SK-N-SH (cell line): ENCODE measurements at regions not wholly inside any gene's neighbourhood (a gene's known extent, or its start where the extent isn't known, plus 50 kb on each side); places are given as distances from the start of the nearest gene placed in this dataset.

ENCODE experiments used
- CTCF ChIA-PET: fragments of 300-600, 350-600 bp; formaldehyde crosslinking; extraction: SDS; loops from one replicate; lab custom pipeline; 2021; lab: Yijun Ruan, JAX
- POLR2A ChIA-PET: fragments of 350-600 bp; sonication (Branson Sonifier 250); formaldehyde crosslinking; extraction: SDS; loops from one replicate; lab custom pipeline; 2020; ENCODE audit warnings: antibody characterized with exemption, inconsistent platforms; lab: Yijun Ruan, JAX
- DNase-seq: peaks from one replicate; pipeline ENCODE4 v3.0.0; 2012
- H2AFZ ChIP-seq: fragments of 200-600 bp; sonication (generic); 2 replicates; pipeline ENCODE4 v1.8.1; 2016; ENCODE audit warnings: antibody characterized with exemption, mild to moderate bottlenecking, low read depth
- H3F3A ChIP-seq: fragments of 200-600 bp; sonication (generic); replicated peaks from 2 replicates; pipeline ENCODE3; 2016; ENCODE audit warnings: antibody characterized with exemption, mild to moderate bottlenecking; ENCODE audit not compliant: insufficient read depth
- H3K27ac ChIP-seq, 2 experiments: fragments of 200-500 bp in 1 of 2; fragments of 200-600 bp in 1 of 2; sonication (Bioruptor generic) in 1 of 2; sonication (generic), shearing (Covaris generic) in 1 of 2; 2 replicates each; pipeline versions ENCODE4 v1.5.1 to v1.6.1; 2014 to 2016; ENCODE audit warnings: low read depth in 2 of 2, inconsistent platforms in 1 of 2, low read length in 1 of 2, mild to moderate bottlenecking in 1 of 2, mixed read lengths in 1 of 2
- H3K27me3 ChIP-seq: fragments of 200-600 bp; sonication (generic), shearing (Covaris generic); 2 replicates; pipeline ENCODE4 v1.6.1; 2016; ENCODE audit warnings: mixed run types; ENCODE audit not compliant: insufficient read depth
- H3K36me3 ChIP-seq, 2 experiments: fragments of 200-500 bp in 1 of 2; fragments of 200-600 bp in 1 of 2; sonication (Bioruptor generic) in 1 of 2; sonication (generic) in 1 of 2; replicated peaks in 1 of 2; 2 replicates each; pipeline versions ENCODE3 to v1.5.1; 2014 to 2016; ENCODE audit warnings: low read length in 1 of 2, mild to moderate bottlenecking in 1 of 2; ENCODE audit not compliant: insufficient read depth in 2 of 2, control insufficient read depth in 1 of 2
- H3K4me1 ChIP-seq, 2 experiments: fragments of 200-500 bp in 1 of 2; fragments of 200-600 bp in 1 of 2; sonication (Bioruptor generic) in 1 of 2; sonication (generic), shearing (Covaris generic) in 1 of 2; 2 replicates each; pipeline versions ENCODE4 v1.5.1 to v1.6.1; 2014 to 2016; ENCODE audit warnings: low read depth in 1 of 2, low read length in 1 of 2, mixed run types in 1 of 2; ENCODE audit not compliant: insufficient read depth in 2 of 2, control insufficient read depth in 1 of 2
- H3K4me2 ChIP-seq: fragments of 200-600 bp; sonication (generic), shearing (Covaris generic); 2 replicates; pipeline ENCODE4 v1.6.1; 2017; ENCODE audit warnings: mixed run types
- H3K4me3 ChIP-seq, 2 experiments: fragments of 200-500 bp in 1 of 2; fragments of 200-600 bp in 1 of 2; sonication (Bioruptor generic) in 1 of 2; sonication (generic), shearing (Covaris generic) in 1 of 2; 2 replicates each; pipeline versions ENCODE4 v1.5.1 to v1.8.1; 2014 to 2016; ENCODE audit warnings: low read depth in 2 of 2, inconsistent platforms in 1 of 2, low read length in 1 of 2, mild to moderate bottlenecking in 1 of 2, mixed read lengths in 1 of 2, moderate library complexity in 1 of 2
- H3K79me2 ChIP-seq: fragments of 200-600 bp; sonication (generic); 2 replicates; pipeline ENCODE4 v1.8.1; 2017; ENCODE audit warnings: mild to moderate bottlenecking; ENCODE audit not compliant: insufficient read depth
- H3K9ac ChIP-seq: fragments of 200-600 bp; sonication (generic); 2 replicates; pipeline ENCODE4 v1.6.1; 2017; ENCODE audit warnings: mixed run types
- H3K9me2 ChIP-seq: fragments of 200-600 bp; sonication (generic); 2 replicates; pipeline ENCODE4 v1.6.1; 2017; ENCODE audit warnings: mixed run types
- H3K9me3 ChIP-seq: fragments of 200-600 bp; sonication (generic); 2 replicates; pipeline ENCODE4 v1.6.1; 2017; ENCODE audit warnings: mixed run types, mild to moderate bottlenecking, moderate library complexity
- H4K20me1 ChIP-seq: fragments of 200-600 bp; sonication (generic); 2 replicates; pipeline ENCODE4 v1.6.1; 2017; ENCODE audit warnings: mild to moderate bottlenecking, mixed run types; ENCODE audit not compliant: insufficient read depth
- CHD2 ChIP-seq: fragments of 150-350 bp; IDR thresholded peaks from 2 replicates; pipeline ENCODE4 v1.6.1; 2018; ENCODE audit warnings: low read length; ENCODE audit not compliant: partially characterized antibody
- FOSL2 ChIP-seq: IDR thresholded peaks from 2 replicates; pipeline ENCODE4 v1.4.0; 2012; ENCODE audit warnings: low read depth, mild to moderate bottlenecking, moderate library complexity, borderline replicate concordance
- FOXJ3 ChIP-seq: sonication (generic); formaldehyde crosslinking; IDR thresholded peaks from 2 replicates; pipeline ENCODE4 v1.5.1; 2020; ENCODE audit warnings: mild to moderate bottlenecking, missing genetic modification reagents
- FOXM1 ChIP-seq: IDR thresholded peaks from 2 replicates; pipeline ENCODE4 v1.4.0; 2012; ENCODE audit warnings: low read depth, mild to moderate bottlenecking
- GATA2 ChIP-seq: sonication (generic); formaldehyde crosslinking; IDR thresholded peaks from 2 replicates; pipeline ENCODE4 v1.5.0; 2020; ENCODE audit warnings: mild to moderate bottlenecking, missing genetic modification reagents
- IRF3 ChIP-seq: fragments of 150-350 bp; IDR thresholded peaks from 2 replicates; pipeline ENCODE4 v1.6.1; 2016; ENCODE audit warnings: mild to moderate bottlenecking, low read depth, low read length
- JUND ChIP-seq: IDR thresholded peaks from 2 replicates; pipeline ENCODE4 v1.4.0; 2012
- MEF2A ChIP-seq: IDR thresholded peaks from 2 replicates; pipeline ENCODE4 v1.4.0; 2012; ENCODE audit warnings: low read depth, borderline replicate concordance
- MXI1 ChIP-seq: IDR thresholded peaks from 2 replicates; pipeline ENCODE4 v1.6.1; 2012; ENCODE audit warnings: mild to moderate bottlenecking, low read depth, low read length, improper control_type of control experiment
- PBX3 ChIP-seq: IDR thresholded peaks from 2 replicates; pipeline ENCODE4; 2012
- POLR2AphosphoS5 ChIP-seq: IDR thresholded peaks from 2 replicates; pipeline ENCODE4 v1.6.1; 2012; ENCODE audit warnings: low read depth, low read length
- RFX5 ChIP-seq: IDR thresholded peaks from 2 replicates; pipeline ENCODE4 v1.6.1; 2012; ENCODE audit warnings: mild to moderate bottlenecking, improper control_type of control experiment, low read length
- SIN3A ChIP-seq: IDR thresholded peaks from 2 replicates; pipeline ENCODE4 v1.6.1; 2012; ENCODE audit warnings: low read depth, mild to moderate bottlenecking, low read length, moderate library complexity, borderline replicate concordance
- TAF1 ChIP-seq: IDR thresholded peaks from 2 replicates; pipeline ENCODE4 v1.6.1; 2012; ENCODE audit warnings: low read depth, mild to moderate bottlenecking, low read length, moderate library complexity, borderline replicate concordance
- USF1 ChIP-seq: IDR thresholded peaks from 2 replicates; pipeline ENCODE4 v1.4.0; 2012; ENCODE audit warnings: low read depth, borderline replicate concordance
- USF2 ChIP-seq: fragments of 150-350 bp; IDR thresholded peaks from 2 replicates; pipeline ENCODE4 v1.6.1; 2017; ENCODE audit warnings: antibody characterized with exemption, low read length, low read depth, borderline replicate concordance
- YY1 ChIP-seq: IDR thresholded peaks from 2 replicates; pipeline ENCODE4 v1.4.0; 2012; ENCODE audit warnings: low read depth, mild to moderate bottlenecking
- WGBS: methylation state at CpG from one replicate; pipeline ENCODE4 v1.1.6; 2017; ENCODE audit warnings: low lambda C conversion rate; 5-methylcytosine and 5-hydroxymethylcytosine counted together

GRCh38 chr1:184197831-184198230 is 146.3 kb downstream of the TSEN15 start:
- DNase-seq: no peak
- H3K4me1 ChIP-seq: no peaks in the 10 kb centered on the region
- no peaks in the 10 kb centered on the region for H3K36me3 ChIP-seq
- H2AFZ ChIP-seq: no peak overlapping the region
- no peak overlapping the region for H3K4me2 ChIP-seq
- H3K4me3 ChIP-seq: no peak overlapping the region
- CTCF ChIA-PET: interaction anchor here (1.4 kb wide), 1 partner anchor 466 kb away, joined by 3 read pairs; no protein-coding TSS in a partner anchor
- 82% methylated on average over 7 of the region's 7 CpGs for WGBS
- no peaks in the 10 kb centered on the region for H3K79me2 ChIP-seq
- no peak overlapping the region for H3K27ac ChIP-seq
- H3K9ac ChIP-seq: no peak overlapping the region
- no peaks in the 10 kb centered on the region for H3K9me3 ChIP-seq
- no peaks in the 10 kb centered on the region for H3F3A ChIP-seq
- H3K9me2 ChIP-seq: no peaks in the 10 kb centered on the region
- POLR2A ChIA-PET: no interaction called here
- no peaks in the 10 kb centered on the region for H4K20me1 ChIP-seq
- H3K27me3 ChIP-seq: no peaks in the 10 kb centered on the region
- TF ChIP-seq FOXJ3 (CRISPR knock-in tag) (no peak), FOXM1 (no peak), TAF1 (no peak)
- TF ChIP-seq, all 33 proteins: peak for 0

- no peaks in the 10 kb centered on the region for H3K27me3 ChIP-seq
- TF ChIP-seq JUND (peak; percentile 16; the same call in 1 of the 2 replicates), PBX3 (no peak), FOSL2 (peak; percentile 41; the same call in 1 of the 2 replicates), POLR2AphosphoS5 (no peak)
- TF ChIP-seq, all 33 proteins: peak for 2
- H3K9me2 ChIP-seq: no peaks in the 10 kb centered on the region
- H3K4me1 ChIP-seq: no peaks in the 10 kb centered on the region
- DNase-seq: no peak
- H3K27ac ChIP-seq: no peak overlapping the region
- no peak overlapping the region for H3K4me3 ChIP-seq
- CTCF ChIA-PET: interaction anchor here (1.4 kb wide), 1 partner anchor 465 kb away, joined by 3 read pairs; no protein-coding TSS in a partner anchor
- no peak overlapping the region for H3K9ac ChIP-seq
- no peaks in the 10 kb centered on the region for H3K9me3 ChIP-seq
- no peak overlapping the region for H3K4me2 ChIP-seq
- H3K36me3 ChIP-seq: no peaks in the 10 kb centered on the region
- 36% methylated on average over 1 of the region's 1 CpG for WGBS
- H4K20me1 ChIP-seq: no peaks in the 10 kb centered on the region
- POLR2A ChIA-PET: no interaction called here
- no peaks in the 10 kb centered on the region for H3K79me2 ChIP-seq
- H2AFZ ChIP-seq: no peak overlapping the region
- no peaks in the 10 kb centered on the region for H3F3A ChIP-seq
These were observed 147.5 kb downstream of the TSEN15 start for GRCh38 chr1:184199036-184199435.

- no peaks in the 10 kb centered on the region for H3K79me2 ChIP-seq
- no peaks in the 10 kb centered on the region for H3K27me3 ChIP-seq
- no peak overlapping the region for H3K27ac ChIP-seq
- no peak for DNase-seq
- CTCF ChIA-PET: interaction anchor here (1.4 to 1.5 kb wide), 2 partner anchors 23 to 464 kb away, joined by 3 to 7 read pairs; no protein-coding TSS in a partner anchor
- H3K4me1 ChIP-seq: no peaks in the 10 kb centered on the region
- no peaks in the 10 kb centered on the region for H3K9me3 ChIP-seq
- H3K9ac ChIP-seq: no peak overlapping the region
- no peaks in the 10 kb centered on the region for H3K36me3 ChIP-seq
- H3F3A ChIP-seq: no peaks in the 10 kb centered on the region
- no peak overlapping the region for H3K4me2 ChIP-seq
- no peaks in the 10 kb centered on the region for H4K20me1 ChIP-seq
- POLR2A ChIA-PET: interaction anchor here (0.7 kb wide), 1 partner anchor 187 kb away, joined by 4 read pairs; the partner anchor contains the start of gene C1orf21
- 72% methylated on average over 4 of the region's 4 CpGs for WGBS
- H2AFZ ChIP-seq: no peak overlapping the region
- H3K9me2 ChIP-seq: no peaks in the 10 kb centered on the region
- H3K4me3 ChIP-seq: no peak overlapping the region
- TF ChIP-seq FOSL2 (no peak), CHD2 (no peak), MEF2A (no peak), SIN3A (no peak), USF1 (no peak), IRF3 (no peak), RFX5 (no peak), GATA2 (CRISPR knock-in tag) (no peak), MXI1 (no peak), USF2 (no peak), YY1 (no peak)
These were observed 148.0 kb downstream of the TSEN15 start for GRCh38 chr1:184199438-184200085.
